Spinal cord (tissue), 9 donors: ENCODE measurements at regions not wholly inside any gene's neighbourhood (a gene's known extent, or its start where the extent isn't known, plus 50 kb on each side); places are given as distances from the start of the nearest gene placed in this dataset.
"Not testable (repeated sequence)": the region's sequence is repeated elsewhere in the genome, so short reads cannot be mapped to it uniquely, and the experiment has no call there.

Experiments used
- DNase-seq, 6 donors: peaks; one replicate each; pipeline versions ENCODE4 v3.0.0 to v3.0.0-alpha.2; 2013 to 2015; ENCODE audit warnings: low spot score in 6 of 6, low read depth in 4 of 6
- H3K27ac ChIP-seq: one replicate; pipeline ENCODE4 v1.5.1; 2013; ENCODE audit warnings: low read depth, low read length, control low read depth
- H3K27me3 ChIP-seq: one replicate; pipeline ENCODE4 v1.6.1; 2013; ENCODE audit warnings: low read length; ENCODE audit not compliant: control insufficient read depth, insufficient read depth
- H3K36me3 ChIP-seq: one replicate; pipeline ENCODE4 v1.6.1; 2013; ENCODE audit warnings: low read length; ENCODE audit not compliant: control insufficient read depth, insufficient read depth
- H3K4me1 ChIP-seq: one replicate; pipeline ENCODE4 v1.6.1; 2013; ENCODE audit warnings: low read length; ENCODE audit not compliant: control insufficient read depth, insufficient read depth
- H3K4me3 ChIP-seq: one replicate; pipeline ENCODE4 v1.5.1; 2013; ENCODE audit warnings: low read depth, low read length, control low read depth
- H3K9me3 ChIP-seq: one replicate; pipeline ENCODE4 v1.6.1; 2013; ENCODE audit warnings: low read length; ENCODE audit not compliant: control insufficient read depth, insufficient read depth
- WGBS: methylation state at CpG from one replicate; pipeline ENCODE4 v1.1.5; 2013; ENCODE audit warnings: missing lambda C conversion rate; ENCODE audit not compliant: insufficient coverage; 5-methylcytosine and 5-hydroxymethylcytosine counted together
- donor health status: healthy.

- no peaks in the 10 kb centered on the region for H3K36me3 ChIP-seq
- no peak overlapping the region for H3K4me3 ChIP-seq
- H3K27me3 ChIP-seq: no peaks in the 10 kb centered on the region
- DNase-seq: no peak
- no peak overlapping the region for H3K27ac ChIP-seq
- WGBS: no CpG with 5 or more reads among the region's 2 CpGs
- peaks cover 4% of the 10 kb centered on the region for H3K9me3 ChIP-seq
- peaks cover 2% of the 10 kb centered on the region for H3K4me1 ChIP-seq
Measured at GRCh38 chr18:62647179-62647578, 68.2 kb upstream of the PHLPP1 start.

- Histone ChIP-seq H3K27ac (no peak overlapping the region), H3K4me1 (peaks cover 4% of the 10 kb centered on the region), H3K9me3 (peaks cover 4% of the 10 kb centered on the region), H3K27me3 (no peaks in the 10 kb centered on the region), H3K4me3 (no peak overlapping the region), H3K36me3 (no peaks in the 10 kb centered on the region)
- DNase-seq: no peak
- no CpG with 5 or more reads among the region's 6 CpGs for WGBS
Measured at GRCh38 chr18:62648045-62648678, 67.2 kb upstream of the PHLPP1 start.

- H3K27ac ChIP-seq: no peak overlapping the region
- no peaks in the 10 kb centered on the region for H3K27me3 ChIP-seq
- no peak overlapping the region for H3K4me3 ChIP-seq
- H3K36me3 ChIP-seq: no peaks in the 10 kb centered on the region
- peak in 2 of 6 donors; percentile 8 to 94 for DNase-seq
- H3K4me1 ChIP-seq: peaks cover 4% of the 10 kb centered on the region
- 57% methylated on average over 3 of the region's 7 CpGs for WGBS
- H3K9me3 ChIP-seq: no peaks in the 10 kb centered on the region
Measured at GRCh38 chr18:62651276-62652056, 63.9 kb upstream of the PHLPP1 start.

GRCh38 chr18:62652057-62652629, 63.2 kb upstream of the PHLPP1 start:
- not testable (repeated sequence) for H3K9me3 ChIP-seq, H3K4me1 ChIP-seq, H3K4me3 ChIP-seq, H3K27ac ChIP-seq, DNase-seq, H3K36me3 ChIP-seq, H3K27me3 ChIP-seq
- 62% methylated on average over 13 of the region's 15 CpGs for WGBS

- no peak for DNase-seq
- H3K9me3 ChIP-seq: no peaks in the 10 kb centered on the region
- no peaks in the 10 kb centered on the region for H3K36me3 ChIP-seq
- H3K4me3 ChIP-seq: no peak overlapping the region
- H3K27me3 ChIP-seq: no peaks in the 10 kb centered on the region
- 88% methylated on average over 4 of the region's 15 CpGs for WGBS
- H3K27ac ChIP-seq: no peak overlapping the region
- peaks cover 4% of the 10 kb centered on the region for H3K4me1 ChIP-seq
Measured at GRCh38 chr18:62655520-62656219, 59.7 kb upstream of the PHLPP1 start.

GRCh38 chr18:62658028-62658427, 57.3 kb upstream of the PHLPP1 start:
- Histone ChIP-seq H3K27me3 (no peaks in the 10 kb centered on the region), H3K9me3 (no peaks in the 10 kb centered on the region), H3K4me3 (no peak overlapping the region), H3K4me1 (no peaks in the 10 kb centered on the region), H3K27ac (no peak overlapping the region), H3K36me3 (no peaks in the 10 kb centered on the region)
- no peak for DNase-seq
- WGBS: no CpG with 5 or more reads among the region's 1 CpG

GRCh38 chr18:62659698-62660097, 55.6 kb upstream of the PHLPP1 start:
- H3K36me3 ChIP-seq: no peaks in the 10 kb centered on the region
- no peak overlapping the region for H3K4me3 ChIP-seq
- no peak overlapping the region for H3K27ac ChIP-seq
- 100% methylated on average over 1 of the region's 2 CpGs for WGBS
- H3K27me3 ChIP-seq: no peaks in the 10 kb centered on the region
- DNase-seq: no peak
- no peaks in the 10 kb centered on the region for H3K4me1 ChIP-seq
- H3K9me3 ChIP-seq: no peaks in the 10 kb centered on the region

- no peaks in the 10 kb centered on the region for H3K4me1 ChIP-seq
- no peak overlapping the region for H3K4me3 ChIP-seq
- H3K27ac ChIP-seq: no peak overlapping the region
- H3K27me3 ChIP-seq: no peaks in the 10 kb centered on the region
- no peaks in the 10 kb centered on the region for H3K36me3 ChIP-seq
- no peaks in the 10 kb centered on the region for H3K9me3 ChIP-seq
- DNase-seq: peak in 1 of 6 donors; percentile 76
- no CpG with 5 or more reads among the region's 3 CpGs for WGBS
Measured at GRCh38 chr18:62660691-62661090, 54.6 kb upstream of the PHLPP1 start.

GRCh38 chr18:62663731-62664336, 51.5 kb upstream of the PHLPP1 start:
- H3K27ac ChIP-seq: no peak overlapping the region
- peak in 1 of 6 donors; percentile 25 for DNase-seq
- H3K36me3 ChIP-seq: no peaks in the 10 kb centered on the region
- H3K27me3 ChIP-seq: no peaks in the 10 kb centered on the region
- H3K4me1 ChIP-seq: no peaks in the 10 kb centered on the region
- WGBS: 71% methylated on average over 4 of the region's 5 CpGs
- no peaks in the 10 kb centered on the region for H3K9me3 ChIP-seq
- H3K4me3 ChIP-seq: no peak overlapping the region
